ENCODE measurements at regions not wholly inside any gene's neighbourhood (a gene's known extent, or its start where the extent isn't known, plus 50 kb on each side); places are given as distances from the start of the nearest gene placed in this dataset.
"Not testable (repeated sequence)": the region's sequence is repeated elsewhere in the genome, so short reads cannot be mapped to it uniquely, and the experiment has no call there.

DNA sequence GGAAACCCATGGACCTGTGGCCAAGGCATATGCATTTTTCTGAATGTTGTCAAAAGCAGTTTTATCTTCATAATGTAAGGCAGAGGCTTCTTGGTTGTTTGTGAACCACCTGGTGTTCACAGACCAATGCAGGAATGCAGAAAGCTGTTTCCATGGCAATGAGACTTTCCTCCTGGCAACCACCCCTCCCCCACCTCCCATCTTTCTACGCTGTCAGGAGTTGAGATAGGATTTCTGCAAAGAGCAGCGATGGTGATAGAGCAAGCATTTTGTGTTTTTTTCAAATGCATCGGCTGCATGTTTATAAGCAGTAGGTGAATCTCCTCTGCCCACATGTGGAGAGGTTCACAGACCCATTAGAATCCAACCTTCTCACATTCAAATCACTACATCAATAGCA, 114.1 kb upstream of the SMLR1 start:
- TF ChIP-seq CTCF (IDR thresholded peaks at IDR 0.05; ENCODE audit: low read depth, low read length) = no peak
- no peak overlapping the region for H3K4me3 ChIP-seq (replicated peaks in 1 of 2; ENCODE audit: low read depth in 2 of 2, low read length in 2 of 2)
- no peak for DNase-seq (ENCODE audit: low read depth in 2 of 2)

- no peak for TF ChIP-seq CTCF (IDR thresholded peaks at IDR 0.05; ENCODE audit: low read depth, low read length)
- no peak for DNase-seq (ENCODE audit: low read depth in 2 of 2)
- no peak overlapping the region for H3K4me3 ChIP-seq (replicated peaks in 1 of 2; ENCODE audit: low read depth in 2 of 2, low read length in 2 of 2)
Measured at GRCh38 chr6:130715058-130715457, 112.1 kb upstream of the SMLR1 start.

DNA sequence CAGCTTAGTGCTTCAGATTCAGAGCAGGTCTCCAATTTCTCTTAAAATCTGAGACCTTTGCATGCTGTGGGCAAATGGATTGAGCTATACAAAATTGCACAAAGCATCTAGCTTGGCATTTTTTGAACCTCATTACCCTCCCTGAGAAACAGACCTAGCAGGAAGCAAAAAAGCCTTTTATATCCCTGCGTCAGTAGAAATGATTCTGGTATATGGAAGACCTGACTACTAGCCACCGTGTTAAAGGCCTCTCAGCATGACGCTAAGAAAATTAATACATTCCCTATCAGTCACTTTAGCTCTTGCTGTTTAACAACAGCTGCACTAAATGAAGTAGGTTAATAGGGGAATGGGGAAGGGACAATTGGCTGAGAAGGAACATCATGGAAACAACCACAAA, 110.7 kb upstream of the SMLR1 start:
- no peak overlapping the region for H3K4me3 ChIP-seq (replicated peaks in 1 of 2; ENCODE audit: low read depth in 2 of 2, low read length in 2 of 2)
- DNase-seq (ENCODE audit: low read depth in 2 of 2) = no peak
- TF ChIP-seq CTCF (IDR thresholded peaks at IDR 0.05; ENCODE audit: low read depth, low read length) = no peak

- H3K4me3 ChIP-seq (replicated peaks in 1 of 2; ENCODE audit: low read depth in 2 of 2, low read length in 2 of 2) = no peak overlapping the region
- DNase-seq (ENCODE audit: low read depth in 2 of 2) = no peak
- no peak for TF ChIP-seq CTCF (IDR thresholded peaks at IDR 0.05; ENCODE audit: low read depth, low read length)
Measured at GRCh38 chr6:130717657-130718056, 109.5 kb upstream of the SMLR1 start.

GRCh38 chr6:130720076-130720715, 107.0 kb upstream of the SMLR1 start:
- no peak for TF ChIP-seq CTCF (IDR thresholded peaks at IDR 0.05; ENCODE audit: low read depth, low read length)
- DNase-seq (ENCODE audit: low read depth in 2 of 2) = no peak
- H3K4me3 ChIP-seq (replicated peaks in 1 of 2; ENCODE audit: low read depth in 2 of 2, low read length in 2 of 2) = no peak overlapping the region

DNA sequence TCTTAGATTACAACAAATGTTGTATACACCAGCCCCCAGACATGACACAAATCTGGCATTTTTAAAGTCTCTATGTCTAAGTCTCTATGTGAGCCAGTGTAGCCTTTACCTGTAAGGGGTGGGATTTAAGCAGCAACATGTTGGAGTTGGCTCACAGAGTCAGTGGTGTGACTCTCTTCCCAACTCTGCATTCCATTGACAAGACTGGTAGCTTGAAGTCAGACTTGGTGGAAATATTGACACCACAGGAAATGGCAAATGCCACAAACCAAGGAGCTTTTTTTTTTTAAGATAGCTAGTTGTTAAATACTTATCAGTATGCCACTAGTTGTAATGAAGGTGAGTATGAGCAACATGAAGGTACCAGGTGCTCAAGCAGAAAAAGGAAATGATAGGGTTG, 103.1 kb upstream of the SMLR1 start:
- TF ChIP-seq CTCF (IDR thresholded peaks at IDR 0.05; ENCODE audit: low read depth, low read length) = no peak
- DNase-seq (ENCODE audit: low read depth in 2 of 2) = no peak
- H3K4me3 ChIP-seq (replicated peaks in 1 of 2; ENCODE audit: low read depth in 2 of 2, low read length in 2 of 2) = no peak overlapping the region

GRCh38 chr6:130725551-130725950, 101.7 kb upstream of the SMLR1 start:
- no peak for TF ChIP-seq CTCF (IDR thresholded peaks at IDR 0.05; ENCODE audit: low read depth, low read length)
- DNase-seq (ENCODE audit: low read depth in 2 of 2) = no peak
- H3K4me3 ChIP-seq (replicated peaks in 1 of 2; ENCODE audit: low read depth in 2 of 2, low read length in 2 of 2) = no peak overlapping the region

DNA sequence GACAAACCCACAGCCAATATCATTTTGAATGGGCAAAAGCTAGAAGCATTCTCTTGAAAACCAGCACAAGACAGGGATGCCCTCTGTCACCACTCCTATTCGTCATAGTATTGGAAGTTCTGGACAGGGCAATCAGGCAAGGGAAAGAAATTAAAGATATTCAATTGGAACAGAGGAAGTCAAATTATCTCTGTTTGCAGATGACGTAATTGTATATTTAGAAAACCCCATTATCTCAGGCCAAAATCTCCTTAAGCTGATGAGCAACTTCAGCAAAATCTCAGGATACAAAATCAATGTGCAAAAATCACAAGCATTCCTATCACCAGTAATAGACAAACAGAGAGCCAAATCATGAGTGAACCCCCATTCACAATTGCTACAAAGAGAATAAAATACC, 99.1 kb upstream of the SMLR1 start:
- not testable (repeated sequence) for H3K4me3 ChIP-seq (replicated peaks in 1 of 2; ENCODE audit: low read depth in 2 of 2, low read length in 2 of 2); DNase-seq (ENCODE audit: low read depth in 2 of 2)

All from cardiac fibroblast (primary cell).